Activated CD8-positive, alpha-beta T cell treated with anti-CD3 and anti-CD28 coated beads, Interleukin-2, amount 10 ng/mL, durations not matched to agents 7 days and 5 days (primary cell): ENCODE measurements at regions not wholly inside any gene's neighbourhood (a gene's known extent, or its start where the extent isn't known, plus 50 kb on each side); places are given as distances from the start of the nearest gene placed in this dataset.

Experiments
- ATAC-seq: fragments of 150-1000 bp; cut with Tn5 transposase; one replicate; pipeline ENCODE4 v1.10.0; 2021; ENCODE audit warnings: moderate library complexity
- CTCF ChIA-PET: fragments of 350-600 bp; sonication (Branson Sonifier 250); formaldehyde crosslinking; loops from one replicate; lab custom pipeline; 2021; ENCODE audit warnings: antibody characterized with exemption; lab: Charles Lee
- POLR2A ChIA-PET: fragments of 350-600 bp; sonication (Branson Sonifier 250); formaldehyde crosslinking; loops from one replicate; lab custom pipeline; 2021; ENCODE audit warnings: antibody characterized with exemption; lab: Charles Lee
- DNase-seq: peaks from one replicate; pipeline ENCODE4 v3.0.0-alpha.2; 2020
- H3K27ac Mint-ChIP-seq: one replicate; pipeline ENCODE4 v1.8.0; 2021; ENCODE audit warnings: mild to moderate bottlenecking, mixed read lengths
- H3K27me3 Mint-ChIP-seq: one replicate; pipeline ENCODE4 v1.8.0; 2021; ENCODE audit warnings: low read depth, mixed read lengths
- H3K36me3 Mint-ChIP-seq: one replicate; pipeline ENCODE4 v1.8.0; 2021; ENCODE audit warnings: low read depth, mixed read lengths
- H3K4me1 Mint-ChIP-seq: one replicate; pipeline ENCODE4 v1.8.0; 2021; ENCODE audit warnings: low read depth, mixed read lengths
- H3K4me3 Mint-ChIP-seq: one replicate; pipeline ENCODE4 v1.8.0; 2021; ENCODE audit warnings: mild to moderate bottlenecking, mixed read lengths
- H3K9me3 Mint-ChIP-seq: one replicate; pipeline ENCODE4 v1.8.0; 2022; ENCODE audit warnings: mixed read lengths; ENCODE audit not compliant: insufficient read depth

DNA sequence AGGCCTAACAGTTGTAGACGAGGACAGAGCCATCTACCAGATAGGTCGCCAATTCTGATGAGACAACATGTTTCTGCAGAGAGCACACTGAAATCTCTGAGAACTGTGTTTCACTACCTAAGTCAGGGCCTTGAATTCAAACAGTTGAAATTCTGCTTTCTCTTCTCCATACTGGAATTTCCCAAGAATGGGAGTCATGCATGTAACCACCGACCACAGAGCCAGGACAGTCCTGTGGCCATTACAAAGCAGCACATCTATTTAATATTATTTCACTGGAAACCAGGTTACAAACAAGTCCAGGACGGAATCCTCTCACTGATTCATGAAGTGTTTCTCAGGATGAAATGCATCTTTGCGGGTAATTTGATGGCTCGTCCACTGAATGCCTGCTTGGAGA lies 62.0 kb upstream of the ST8SIA6 start:
- H3K27me3 Mint-ChIP-seq: peaks cover 3% of the 10 kb centered on the region
- H3K9me3 Mint-ChIP-seq: no peaks in the 10 kb centered on the region
- H3K27ac Mint-ChIP-seq: no peak overlapping the region
- H3K4me1 Mint-ChIP-seq: peaks cover 4% of the 10 kb centered on the region
- no peak overlapping the region for H3K4me3 Mint-ChIP-seq
- ChIA-PET POLR2A (no interaction called here), CTCF (no interaction called here)
- H3K36me3 Mint-ChIP-seq: no peaks in the 10 kb centered on the region
- DNase-seq (no peak), ATAC-seq (no peak)

DNA sequence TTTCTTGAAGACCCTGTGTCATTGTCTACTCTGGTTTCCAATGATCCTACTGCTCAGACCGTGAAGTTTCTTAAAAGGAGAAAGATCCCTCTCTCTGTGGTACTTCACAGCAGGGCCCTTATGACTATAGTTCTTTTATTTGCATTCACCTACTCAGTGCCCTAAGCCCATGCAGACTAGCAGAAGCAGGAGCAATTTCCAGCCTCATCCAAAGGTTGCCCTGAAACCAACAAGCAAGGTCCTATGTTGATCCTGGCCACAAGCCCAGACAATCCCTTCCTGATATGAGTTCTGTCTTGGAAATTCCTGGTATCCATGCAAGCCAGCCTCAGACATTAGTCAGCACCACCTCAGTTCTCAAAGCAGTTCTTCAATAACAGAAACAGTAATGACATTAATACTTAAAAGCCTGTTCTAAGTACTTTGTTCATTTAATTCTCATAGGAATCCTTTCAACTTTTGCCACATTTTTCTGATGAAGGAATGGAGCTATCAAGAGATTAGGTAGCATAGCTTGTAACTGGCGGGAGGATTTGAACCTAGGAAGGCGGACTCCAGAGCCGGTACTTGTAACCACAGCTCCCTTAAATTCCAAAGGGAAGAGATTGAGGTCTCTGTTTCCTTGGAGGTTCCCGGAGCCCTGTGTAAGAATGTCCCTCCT lies 58.1 kb upstream of the ST8SIA6 start:
- POLR2A ChIA-PET: no interaction called here
- ATAC-seq: no peak

DNA sequence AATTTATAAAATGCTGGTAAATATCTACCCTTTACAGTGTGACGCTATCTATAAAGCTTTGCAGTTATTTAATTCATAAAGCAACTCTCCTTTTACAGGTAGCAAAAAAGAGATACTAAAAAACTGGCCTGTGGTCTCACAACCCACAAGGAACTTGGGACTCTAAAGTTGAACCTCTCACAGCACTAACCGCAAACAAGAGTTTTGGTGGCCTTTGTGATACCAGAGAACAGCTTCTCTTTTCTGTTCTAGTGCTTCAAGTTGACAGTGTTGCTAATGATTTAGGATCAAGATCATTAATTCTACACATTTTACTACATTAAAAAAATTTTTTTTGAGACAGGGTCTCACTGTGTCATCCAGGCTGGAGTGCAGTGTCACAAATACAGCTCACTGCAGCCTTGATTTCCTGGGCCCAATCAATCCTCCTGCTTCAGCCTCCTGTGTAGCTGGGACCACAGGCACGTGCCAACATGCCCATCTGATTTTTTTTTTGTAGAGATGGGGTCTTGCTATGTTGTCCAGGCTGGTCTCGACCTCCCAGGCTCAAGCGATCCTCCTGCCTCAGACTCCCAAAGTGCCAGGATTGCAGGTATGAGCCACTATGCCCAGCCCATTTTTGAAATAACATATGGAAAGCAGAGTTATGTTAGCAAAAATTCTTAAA lies 56.0 kb upstream of the ST8SIA6 start:
- H3K36me3 Mint-ChIP-seq: peaks cover 9% of the 10 kb centered on the region
- peak overlapping the region; percentile 6 for H3K4me3 Mint-ChIP-seq
- CTCF ChIA-PET: interaction anchor here (0.7 to 1.0 kb wide), 2 partner anchors 56 to 668 kb away, joined by 3 read pairs; partner anchors contain the start of gene ST8SIA6
- no peaks in the 10 kb centered on the region for H3K9me3 Mint-ChIP-seq
- peaks cover 49% of the 10 kb centered on the region for H3K4me1 Mint-ChIP-seq
- ATAC-seq: no peak
- no peaks in the 10 kb centered on the region for H3K27me3 Mint-ChIP-seq
- peak overlapping the region; percentile 50 for H3K27ac Mint-ChIP-seq
- DNase-seq: peak; percentile 45
- POLR2A ChIA-PET: interaction anchor here (0.5 to 1.1 kb wide), 2 partner anchors 61 to 243 kb away, joined by 3 to 6 read pairs; no protein-coding TSS in a partner anchor

More for the DNA sequence above, 58.1 kb upstream of the ST8SIA6 start:
- Mint-ChIP-seq H3K9me3 (no peaks in the 10 kb centered on the region), H3K4me1 (peaks cover 37% of the 10 kb centered on the region), H3K27ac (no peak overlapping the region), H3K27me3 (peaks cover 1% of the 10 kb centered on the region), H3K36me3 (peaks cover 3% of the 10 kb centered on the region), H3K4me3 (no peak overlapping the region)
- CTCF ChIA-PET: no interaction called here
- no peak for DNase-seq

DNA sequence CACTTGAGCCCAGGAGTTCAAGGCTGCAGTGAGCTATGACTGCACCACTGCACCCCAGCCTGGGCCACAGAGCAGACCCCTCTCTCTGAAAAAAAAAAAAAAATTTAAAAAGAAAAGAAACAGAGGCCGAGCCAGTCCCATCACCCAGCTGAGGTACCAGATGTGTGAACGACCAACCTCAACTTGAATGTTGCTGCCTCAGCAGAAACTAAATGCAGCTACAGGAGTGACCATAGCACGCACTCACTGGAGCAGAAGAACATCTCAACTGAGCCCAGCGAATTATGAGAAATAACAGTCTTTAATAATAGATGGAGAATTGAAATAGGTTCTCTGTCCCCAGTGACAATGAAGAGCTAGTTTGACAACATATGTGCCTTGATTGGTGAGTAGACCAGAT lies 53.1 kb upstream of the ST8SIA6 start:
- H3K27me3 Mint-ChIP-seq: peaks cover 4% of the 10 kb centered on the region
- H3K9me3 Mint-ChIP-seq: no peaks in the 10 kb centered on the region
- ChIA-PET CTCF (no interaction called here), POLR2A (no interaction called here)
- H3K4me3 Mint-ChIP-seq: no peak overlapping the region
- H3K27ac Mint-ChIP-seq: no peak overlapping the region
- peaks cover 52% of the 10 kb centered on the region for H3K4me1 Mint-ChIP-seq
- ATAC-seq: no peak
- peaks cover 12% of the 10 kb centered on the region for H3K36me3 Mint-ChIP-seq
- no peak for DNase-seq

DNA sequence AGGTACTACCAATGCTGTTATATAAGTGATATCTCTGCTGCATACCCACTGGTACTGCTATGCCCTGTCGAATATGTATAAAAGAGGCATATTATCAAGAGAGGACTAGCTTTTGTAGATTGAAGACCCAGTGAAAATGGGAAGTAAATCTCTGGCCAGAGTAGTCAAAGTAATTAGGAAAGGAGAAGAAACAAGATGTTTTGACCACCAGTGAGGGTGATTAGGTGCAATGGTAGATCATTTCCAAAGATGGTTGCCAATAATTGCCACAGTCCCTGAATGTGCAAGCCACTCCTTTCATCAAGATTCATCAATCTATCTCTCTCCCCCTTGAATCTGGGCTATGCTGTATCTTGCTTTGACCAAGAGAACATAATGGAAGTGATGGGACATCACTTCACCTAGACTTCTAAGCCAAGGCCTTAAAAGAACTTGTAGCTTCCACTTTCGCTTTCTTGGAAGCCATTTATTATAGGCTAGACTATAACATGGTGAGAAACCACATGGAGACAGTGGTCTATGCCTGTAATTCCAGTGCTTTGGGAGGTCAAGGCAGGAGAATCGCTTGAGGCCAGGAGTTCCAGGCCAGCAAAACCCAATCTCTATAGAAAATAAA lies 52.6 kb upstream of the ST8SIA6 start:
- Mint-ChIP-seq H3K27me3 (peaks cover 4% of the 10 kb centered on the region), H3K9me3 (no peaks in the 10 kb centered on the region), H3K27ac (peak overlapping the region; percentile 74), H3K36me3 (peaks cover 12% of the 10 kb centered on the region), H3K4me3 (no peak overlapping the region), H3K4me1 (peaks cover 50% of the 10 kb centered on the region)
- POLR2A ChIA-PET: interaction anchor here (0.7 kb wide), 1 partner anchor 137 kb away, joined by 3 read pairs; no protein-coding TSS in a partner anchor
- ATAC-seq (peak; percentile 56), DNase-seq (no peak)
- CTCF ChIA-PET: interaction anchor here (0.9 kb wide), 1 partner anchor 12 kb away, joined by 3 read pairs; no protein-coding TSS in a partner anchor

DNA sequence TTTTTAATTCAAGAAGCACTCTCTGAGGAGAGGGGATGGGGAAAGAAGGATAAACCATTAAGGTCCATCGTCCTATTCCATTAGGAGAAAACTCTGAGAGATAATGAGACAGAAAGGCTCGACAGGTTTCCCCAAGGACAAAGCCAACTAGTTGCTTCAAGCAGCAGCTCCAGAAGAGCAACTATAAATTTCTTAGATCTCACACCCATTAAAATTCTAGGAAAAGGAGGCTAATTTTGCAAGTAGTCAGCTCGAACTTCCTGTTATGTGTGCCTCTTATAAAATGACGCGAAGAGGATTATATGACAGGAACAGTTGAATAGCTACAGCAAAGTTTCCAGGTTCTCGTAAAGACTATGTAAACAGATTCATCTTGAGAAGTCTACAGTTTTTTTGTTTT lies 52.0 kb upstream of the ST8SIA6 start:
- POLR2A ChIA-PET: no interaction called here
- Mint-ChIP-seq H3K4me1 (peaks cover 49% of the 10 kb centered on the region), H3K9me3 (no peaks in the 10 kb centered on the region), H3K27me3 (peaks cover 4% of the 10 kb centered on the region), H3K4me3 (peak overlapping the region; percentile 66), H3K36me3 (peaks cover 12% of the 10 kb centered on the region), H3K27ac (peak overlapping the region; percentile 82)
- ATAC-seq (peak; percentile 51), DNase-seq (no peak)
- CTCF ChIA-PET: interaction anchor here (0.6 to 0.9 kb wide), 2 partner anchors 11 to 31 kb away, joined by 3 to 4 read pairs; no protein-coding TSS in a partner anchor

DNA sequence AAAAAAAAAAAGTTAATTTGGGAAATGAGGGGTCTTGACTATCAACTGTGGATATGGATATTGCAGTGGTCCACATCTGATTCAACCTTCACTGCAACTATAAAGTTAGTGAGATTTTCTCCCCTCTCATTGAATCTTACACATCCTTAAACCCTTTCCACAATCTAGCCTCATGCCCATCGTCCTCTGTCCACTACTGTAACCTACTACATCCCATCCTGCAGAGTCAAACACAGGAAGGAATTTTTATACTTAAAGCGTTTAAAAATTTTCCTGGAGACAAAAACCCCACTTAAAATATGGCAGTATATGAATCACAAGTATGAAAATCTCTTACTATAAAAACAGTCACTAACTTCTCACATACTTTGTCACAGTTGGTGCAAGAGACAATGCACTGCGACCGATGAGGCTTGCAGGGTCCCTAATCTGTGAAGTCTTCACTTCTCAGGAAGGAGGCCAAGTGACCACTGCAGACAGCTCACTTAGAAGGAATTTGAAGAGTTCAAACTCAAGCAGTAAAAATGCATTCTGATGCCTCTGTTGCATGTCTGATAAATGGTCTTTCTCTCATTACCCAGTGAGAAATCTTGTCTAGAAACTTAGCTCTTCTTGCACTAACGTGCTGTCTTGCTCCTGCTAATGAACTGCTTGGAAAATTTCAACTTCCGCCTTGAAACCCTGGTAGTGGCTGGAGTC lies 50.3 kb upstream of the ST8SIA6 start:
- POLR2A ChIA-PET: interaction anchor here (0.7 kb wide), 1 partner anchor 352 kb away, joined by 3 read pairs; no protein-coding TSS in a partner anchor
- ATAC-seq (no peak), DNase-seq (no peak)
- Mint-ChIP-seq H3K4me1 (peaks cover 35% of the 10 kb centered on the region), H3K36me3 (peaks cover 12% of the 10 kb centered on the region), H3K9me3 (no peaks in the 10 kb centered on the region), H3K27ac (no peak overlapping the region), H3K27me3 (peaks cover 4% of the 10 kb centered on the region), H3K4me3 (no peak overlapping the region)
- CTCF ChIA-PET: no interaction called here
